ENCODE measurements at regions not wholly inside any gene's neighbourhood (a gene's known extent, or its start where the extent isn't known, plus 50 kb on each side); places are given as distances from the start of the nearest gene placed in this dataset.

DNA sequence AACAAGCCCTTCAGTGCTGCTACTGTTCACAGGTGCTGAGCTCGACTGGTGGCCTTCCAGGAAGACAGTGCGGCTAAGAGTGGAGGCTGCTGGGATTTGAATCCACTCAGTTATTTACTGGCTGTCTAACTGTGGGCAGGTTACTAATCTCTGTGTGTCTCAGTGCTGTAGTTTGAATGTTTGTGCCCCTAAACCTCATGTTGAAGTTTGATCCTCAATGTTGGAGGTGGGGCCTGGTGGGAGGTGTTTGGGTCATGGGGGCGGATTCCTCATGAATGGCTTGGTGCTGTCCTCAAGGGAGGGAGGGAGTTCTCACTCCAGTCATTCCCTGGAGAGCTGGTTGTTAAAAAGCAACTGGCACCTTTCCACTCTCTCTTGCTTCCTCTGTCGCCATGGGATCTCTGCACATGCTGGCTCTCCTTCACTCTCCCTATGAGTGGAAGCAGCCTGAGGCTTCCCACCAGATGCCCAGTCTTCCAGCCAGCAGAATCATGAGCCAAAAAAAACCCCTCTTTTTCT, 334.8 kb downstream of the RPS6KC1 start:
- TF ChIP-seq CTCF (IDR thresholded peaks at IDR 0.05; ENCODE audit: poor library complexity) (no peak), EZH2 (IDR thresholded peaks at IDR 0.05; ENCODE audit: borderline replicate concordance) (no peak)

All from hepatocyte (in vitro differentiated cells).